Naive B cell (primary cell): ENCODE measurements at regions not wholly inside any gene's neighbourhood (a gene's known extent, or its start where the extent isn't known, plus 50 kb on each side); places are given as distances from the start of the nearest gene placed in this dataset.

Experiments used
- ATAC-seq, 2 donors: fragments of 150-1000 bp; cut with Tn5 transposase; 2 replicates each; pipeline ENCODE4 v1.10.0; 2021; ENCODE audit warnings: low read depth in 2 of 2, mild to moderate bottlenecking in 2 of 2, moderate library complexity in 2 of 2
- DNase-seq: peaks from one replicate; pipeline ENCODE4 v3.0.0; 2022
- H3K27ac Mint-ChIP-seq, 6 donors: one replicate each; pipeline ENCODE4 v1.8.0; 2020 to 2022; ENCODE audit warnings: mild to moderate bottlenecking in 6 of 6, mixed read lengths in 6 of 6, moderate library complexity in 5 of 6, inconsistent platforms in 2 of 6
- H3K27me3 Mint-ChIP-seq, 3 donors: one replicate each; pipeline ENCODE4 v1.8.0; 2021 to 2022; ENCODE audit warnings: mixed read lengths in 3 of 3, mild to moderate bottlenecking in 1 of 3
- H3K36me3 Mint-ChIP-seq, 2 donors: one replicate each; pipeline ENCODE4 v1.8.0; 2020 to 2022; ENCODE audit warnings: mixed read lengths in 2 of 2, inconsistent platforms in 1 of 2, mild to moderate bottlenecking in 1 of 2
- H3K4me1 Mint-ChIP-seq, 3 donors: one replicate each; pipeline ENCODE4 v1.8.0; 2020 to 2022; ENCODE audit warnings: mixed read lengths in 3 of 3, inconsistent platforms in 1 of 3, mild to moderate bottlenecking in 1 of 3, moderate library complexity in 1 of 3
- H3K4me3 Mint-ChIP-seq, 8 donors: one replicate each; pipeline ENCODE4 v1.8.0; 2020 to 2022; ENCODE audit warnings: mild to moderate bottlenecking in 8 of 8, mixed read lengths in 8 of 8, moderate library complexity in 8 of 8, inconsistent platforms in 2 of 8
- H3K9me3 Mint-ChIP-seq, 7 donors: one replicate each; pipeline ENCODE4 v1.8.0; 2020 to 2022; ENCODE audit warnings: mixed read lengths in 7 of 7, mild to moderate bottlenecking in 5 of 7, inconsistent platforms in 2 of 7, moderate library complexity in 1 of 7

DNA sequence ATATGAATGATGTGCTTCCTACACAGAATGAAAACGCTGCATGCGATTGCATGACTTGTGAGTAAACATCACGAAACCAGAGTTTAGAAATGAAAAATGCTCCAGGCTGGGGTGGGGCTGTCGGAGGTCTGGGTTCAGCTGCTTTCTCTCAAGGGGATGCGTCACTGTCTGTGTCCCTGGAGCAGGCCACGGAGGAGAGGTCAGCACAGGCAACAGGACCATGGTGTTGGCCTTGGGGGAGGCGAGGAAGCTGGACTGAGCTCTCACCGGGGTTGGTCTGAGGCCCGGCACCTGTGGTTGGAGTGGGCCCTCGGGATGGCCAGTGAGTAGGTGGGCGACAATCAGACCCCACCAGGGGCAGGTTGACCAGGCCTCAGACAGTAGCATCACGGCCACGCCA is 89.0 kb upstream of the TMEM18 start:
- H3K27me3 Mint-ChIP-seq: peaks cover 7 to 24% (median 17%) of the 10 kb centered on the region in 3 donors
- H3K4me3 Mint-ChIP-seq: no peak overlapping the region
- peaks cover 0 to 12% (median 5%) of the 10 kb centered on the region in 7 donors for H3K9me3 Mint-ChIP-seq
- DNase-seq (no peak), ATAC-seq (no peak)
- no peaks in the 10 kb centered on the region for H3K36me3 Mint-ChIP-seq
- no peaks in the 10 kb centered on the region for H3K4me1 Mint-ChIP-seq
- no peak overlapping the region for H3K27ac Mint-ChIP-seq

DNA sequence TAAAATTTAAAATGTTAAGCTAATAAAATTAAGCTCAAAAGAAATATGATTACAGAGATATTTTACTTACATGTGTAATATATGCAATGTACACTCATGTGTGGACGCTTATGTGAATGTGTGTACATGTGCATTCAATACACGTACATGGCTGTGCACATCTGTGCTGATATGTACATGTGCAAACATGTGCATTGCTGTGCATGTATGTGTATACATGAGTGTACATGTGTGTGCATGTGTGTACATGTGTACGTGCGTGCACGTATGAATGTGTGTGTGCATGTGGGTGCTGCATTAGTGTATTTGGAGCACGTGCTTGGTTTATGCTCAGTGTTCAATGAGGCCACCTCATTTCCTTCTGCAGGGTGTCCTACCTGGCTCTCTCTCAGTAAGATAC is 88.2 kb upstream of the TMEM18 start:
- no peak for ATAC-seq
- H3K9me3 Mint-ChIP-seq: peaks cover 0 to 12% (median 5%) of the 10 kb centered on the region in 7 donors
- no peaks in the 10 kb centered on the region for H3K36me3 Mint-ChIP-seq
- no peak overlapping the region for H3K27ac Mint-ChIP-seq
- no peak for DNase-seq
- H3K4me3 Mint-ChIP-seq: no peak overlapping the region
- H3K4me1 Mint-ChIP-seq: no peaks in the 10 kb centered on the region
- peaks cover 9 to 20% (median 17%) of the 10 kb centered on the region in 3 donors for H3K27me3 Mint-ChIP-seq

GRCh38 chr2:763766-764525 is 86.7 kb upstream of the TMEM18 start:
- peaks cover 6 to 27% (median 17%) of the 10 kb centered on the region in 3 donors for H3K27me3 Mint-ChIP-seq
- no peak for ATAC-seq
- H3K4me1 Mint-ChIP-seq: no peaks in the 10 kb centered on the region

GRCh38 chr2:762646-763045 is 85.4 kb upstream of the TMEM18 start:
- H3K9me3 Mint-ChIP-seq: peaks cover 0 to 2% (median 0%) of the 10 kb centered on the region in 7 donors
- no peaks in the 10 kb centered on the region for H3K4me1 Mint-ChIP-seq
- no peak for DNase-seq
- no peak overlapping the region for H3K27ac Mint-ChIP-seq
- H3K27me3 Mint-ChIP-seq: peaks cover 6 to 33% (median 23%) of the 10 kb centered on the region in 3 donors
- no peaks in the 10 kb centered on the region for H3K36me3 Mint-ChIP-seq
- no peak overlapping the region for H3K4me3 Mint-ChIP-seq
- ATAC-seq: no peak

More at GRCh38 chr2:763766-764525, 86.7 kb upstream of the TMEM18 start:
- H3K27ac Mint-ChIP-seq: no peak overlapping the region
- no peak for DNase-seq
- no peaks in the 10 kb centered on the region for H3K36me3 Mint-ChIP-seq
- H3K9me3 Mint-ChIP-seq: peaks cover 0 to 7% (median 2%) of the 10 kb centered on the region in 7 donors
- no peak overlapping the region for H3K4me3 Mint-ChIP-seq

- no peak for DNase-seq
- Mint-ChIP-seq H3K27me3 (peaks cover 12 to 27% (median 22%) of the 10 kb centered on the region in 3 donors), H3K4me1 (no peaks in the 10 kb centered on the region), H3K27ac (no peak overlapping the region), H3K4me3 (no peak overlapping the region), H3K36me3 (no peaks in the 10 kb centered on the region), H3K9me3 (peaks cover 0 to 6% (median 0%) of the 10 kb centered on the region in 7 donors)
- no peak for ATAC-seq
These were observed 84.2 kb upstream of the TMEM18 start for GRCh38 chr2:761384-761783.

- Mint-ChIP-seq H3K27me3 (peaks cover 22 to 30% (median 28%) of the 10 kb centered on the region in 3 donors), H3K36me3 (no peaks in the 10 kb centered on the region), H3K27ac (peak overlapping the region in 1 of 6 donors; percentile 48), H3K4me1 (no peaks in the 10 kb centered on the region), H3K9me3 (peaks cover 0 to 7% (median 2%) of the 10 kb centered on the region in 7 donors), H3K4me3 (no peak overlapping the region)
- ATAC-seq (no peak), DNase-seq (no peak)
These were observed 82.8 kb upstream of the TMEM18 start for GRCh38 chr2:760001-760400.

GRCh38 chr2:758073-758820 is 81.0 kb upstream of the TMEM18 start:
- Mint-ChIP-seq H3K4me1 (no peaks in the 10 kb centered on the region), H3K36me3 (no peaks in the 10 kb centered on the region), H3K27me3 (peaks cover 23 to 35% (median 30%) of the 10 kb centered on the region in 3 donors), H3K9me3 (peaks cover 0 to 6% (median 2%) of the 10 kb centered on the region in 7 donors), H3K27ac (no peak overlapping the region), H3K4me3 (no peak overlapping the region)
- ATAC-seq (no peak), DNase-seq (no peak)

- H3K27me3 Mint-ChIP-seq: peaks cover 33 to 59% (median 47%) of the 10 kb centered on the region in 3 donors
- H3K36me3 Mint-ChIP-seq: peaks cover 0 to under 1% of the 10 kb centered on the region in 2 donors
- H3K9me3 Mint-ChIP-seq: peaks cover 0 to 6% (median 2%) of the 10 kb centered on the region in 7 donors
- ATAC-seq: no peak
- no peaks in the 10 kb centered on the region for H3K4me1 Mint-ChIP-seq
- no peak overlapping the region for H3K4me3 Mint-ChIP-seq
- no peak overlapping the region for H3K27ac Mint-ChIP-seq
- DNase-seq: no peak
These were observed 75.9 kb upstream of the TMEM18 start for GRCh38 chr2:753123-753522.

GRCh38 chr2:751474-751873 is 74.3 kb upstream of the TMEM18 start:
- ATAC-seq (no peak), DNase-seq (no peak)
- Mint-ChIP-seq H3K9me3 (peaks cover 0 to 5% (median 2%) of the 10 kb centered on the region in 7 donors), H3K36me3 (peaks cover 0 to 8% of the 10 kb centered on the region in 2 donors), H3K4me3 (no peak overlapping the region), H3K27ac (no peak overlapping the region), H3K27me3 (peaks cover 32 to 74% (median 55%) of the 10 kb centered on the region in 3 donors), H3K4me1 (peaks cover 0 to 5% (median 0%) of the 10 kb centered on the region in 3 donors)

GRCh38 chr2:750628-751027 is 73.4 kb upstream of the TMEM18 start:
- H3K27ac Mint-ChIP-seq: no peak overlapping the region
- peaks cover under 1 to 7% (median 2%) of the 10 kb centered on the region in 7 donors for H3K9me3 Mint-ChIP-seq
- peaks cover 0 to 12% of the 10 kb centered on the region in 2 donors for H3K36me3 Mint-ChIP-seq
- H3K4me1 Mint-ChIP-seq: peaks cover 0 to 5% (median 0%) of the 10 kb centered on the region in 3 donors
- peaks cover 28 to 76% (median 55%) of the 10 kb centered on the region in 3 donors for H3K27me3 Mint-ChIP-seq
- DNase-seq (no peak), ATAC-seq (no peak)
- no peak overlapping the region for H3K4me3 Mint-ChIP-seq

- ATAC-seq: no peak
- H3K4me1 Mint-ChIP-seq: peaks cover 0 to 5% (median 0%) of the 10 kb centered on the region in 3 donors
These were observed 70.7 kb upstream of the TMEM18 start for GRCh38 chr2:747762-748351.

DNA sequence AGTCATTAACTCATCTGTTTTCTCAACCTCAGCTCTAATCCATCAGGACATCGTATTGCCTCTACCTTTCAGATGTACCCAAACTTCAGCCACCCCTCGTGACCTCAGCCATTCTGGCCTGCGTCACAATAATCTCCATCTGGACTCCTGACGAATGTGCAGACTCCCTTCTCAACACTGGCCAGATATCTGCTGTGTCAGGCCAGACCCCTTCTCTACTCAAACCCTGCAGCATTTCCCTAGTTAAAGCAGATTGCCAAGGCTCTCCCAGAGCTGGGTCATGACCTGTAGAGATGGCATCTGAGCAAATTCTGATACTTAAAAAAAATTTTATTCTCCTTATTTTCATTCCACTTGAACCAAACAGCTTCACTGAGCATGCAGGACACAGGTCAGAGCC is 69.5 kb upstream of the TMEM18 start:
- peaks cover 0 to 5% (median 0%) of the 10 kb centered on the region in 3 donors for H3K4me1 Mint-ChIP-seq
- peaks cover 3 to 14% (median 6%) of the 10 kb centered on the region in 7 donors for H3K9me3 Mint-ChIP-seq
- DNase-seq (no peak), ATAC-seq (no peak)
- H3K4me3 Mint-ChIP-seq: no peak overlapping the region
- H3K27ac Mint-ChIP-seq: no peak overlapping the region
- H3K27me3 Mint-ChIP-seq: peaks cover 16 to 70% (median 50%) of the 10 kb centered on the region in 3 donors
- peaks cover 0 to 16% of the 10 kb centered on the region in 2 donors for H3K36me3 Mint-ChIP-seq

More at GRCh38 chr2:747762-748351, 70.7 kb upstream of the TMEM18 start:
- H3K27ac Mint-ChIP-seq: no peak overlapping the region
- peaks cover 0 to 16% of the 10 kb centered on the region in 2 donors for H3K36me3 Mint-ChIP-seq
- H3K9me3 Mint-ChIP-seq: peaks cover 3 to 14% (median 6%) of the 10 kb centered on the region in 7 donors
- no peak for DNase-seq
- H3K4me3 Mint-ChIP-seq: no peak overlapping the region
- peaks cover 21 to 70% (median 51%) of the 10 kb centered on the region in 3 donors for H3K27me3 Mint-ChIP-seq

- Mint-ChIP-seq H3K27ac (no peak overlapping the region), H3K27me3 (peaks cover 19 to 77% (median 52%) of the 10 kb centered on the region in 3 donors), H3K9me3 (peaks cover 3 to 14% (median 6%) of the 10 kb centered on the region in 7 donors), H3K4me3 (no peak overlapping the region), H3K36me3 (peaks cover 0 to 16% of the 10 kb centered on the region in 2 donors), H3K4me1 (peaks cover 10 to 16% (median 12%) of the 10 kb centered on the region in 3 donors)
- no peak for ATAC-seq
- DNase-seq: no peak
These were observed 66.9 kb upstream of the TMEM18 start for GRCh38 chr2:744088-744487.
